Endothelial cell of umbilical vein (primary cell): ENCODE measurements at regions not wholly inside any gene's neighbourhood (a gene's known extent, or its start where the extent isn't known, plus 50 kb on each side); places are given as distances from the start of the nearest gene placed in this dataset.

Experiments
- BruUV-seq: library from RNA; stranded (reverse); fragments of 400-500 nt; replicated peaks from 2 replicates; lab custom pipeline; 2021; lab: Mats Ljungman, UMichigan
- CTCF ChIA-PET: fragments of 300-600, 350-600 bp; sonication (Branson Sonifier 250); formaldehyde crosslinking; loops from one replicate; lab custom pipeline; 2021; ENCODE audit warnings: antibody characterized with exemption, inconsistent platforms; lab: Charles Lee
- POLR2A ChIA-PET: fragments of 300-600, 350-600 bp; sonication (Branson Sonifier 250); formaldehyde crosslinking; loops from one replicate; lab custom pipeline; 2021; ENCODE audit warnings: antibody characterized with exemption, inconsistent platforms; lab: Charles Lee
- DNase-seq: peaks from one replicate; pipeline ENCODE4 v3.0.0-alpha.2; 2011; ENCODE audit warnings: low read depth, low spot score
- FAIRE-seq: peaks from 2 replicates; lab custom pipeline; 2011; peaks lifted over from hg19 to GRCh38; lab: Jason Lieb, UNC
- H2AFZ ChIP-seq: 2 replicates; pipeline ENCODE4 v1.6.0; 2012; ENCODE audit warnings: low read depth, low read length, control low read depth, inconsistent platforms
- H3K27ac ChIP-seq: 2 replicates; pipeline ENCODE4 v1.5.1; 2011; ENCODE audit warnings: low read depth, mild to moderate bottlenecking, control low read depth, low read length, moderate library complexity; ENCODE audit not compliant: insufficient read depth
- H3K27me3 ChIP-seq, 2 experiments: 2 replicates each; pipeline versions ENCODE4 v1.6.0 to v1.6.1; 2011; ENCODE audit warnings: low read length in 2 of 2, mixed read lengths in 1 of 2; ENCODE audit not compliant: control insufficient read depth in 2 of 2, insufficient read depth in 2 of 2
- H3K36me3 ChIP-seq, 2 experiments: 2 replicates in 1 of 2; 3 replicates in 1 of 2; pipeline ENCODE4 v1.5.1; 2011; ENCODE audit warnings: low read length in 2 of 2, mild to moderate bottlenecking in 1 of 2, moderate library complexity in 1 of 2; ENCODE audit not compliant: control insufficient read depth in 2 of 2, insufficient read depth in 2 of 2; ENCODE audit errors: extremely low read depth in 1 of 2
- H3K4me1 ChIP-seq: 3 replicates; pipeline ENCODE4 v1.5.1; 2011; ENCODE audit warnings: mild to moderate bottlenecking, low read length; ENCODE audit not compliant: control insufficient read depth, insufficient read depth; ENCODE audit errors: extremely low read depth
- H3K4me2 ChIP-seq: 2 replicates; pipeline ENCODE4 v1.6.1; 2011; ENCODE audit warnings: low read length, control low read depth, mixed read lengths; ENCODE audit not compliant: insufficient read depth
- H3K4me3 ChIP-seq, 3 experiments: fragments of 200-600 bp in 1 of 3; sonication (generic), shearing (Covaris generic) in 1 of 3; replicated peaks in 1 of 3; 2 replicates each; pipeline ENCODE4 v1.5.1; 2011 to 2016; ENCODE audit warnings: control low read depth in 3 of 3, low read length in 3 of 3, mild to moderate bottlenecking in 2 of 3, inconsistent platforms in 1 of 3, low read depth in 1 of 3, moderate library complexity in 1 of 3; ENCODE audit not compliant: insufficient read depth in 1 of 3
- H3K79me2 ChIP-seq: 2 replicates; pipeline ENCODE4 v1.6.0; 2012; ENCODE audit warnings: low read length, inconsistent platforms; ENCODE audit not compliant: control insufficient read depth, insufficient read depth
- H3K9ac ChIP-seq: replicated peaks from 2 replicates; pipeline ENCODE3; 2011; ENCODE audit warnings: low read length, control low read depth; ENCODE audit not compliant: insufficient read depth; ENCODE audit errors: extremely low read depth
- H3K9me1 ChIP-seq: replicated peaks from 3 replicates; pipeline ENCODE4 v1.6.0; 2011; ENCODE audit warnings: mild to moderate bottlenecking, low read length; ENCODE audit not compliant: control insufficient read depth, insufficient read depth; ENCODE audit errors: extremely low read depth
- H3K9me3 ChIP-seq: replicated peaks from 2 replicates; pipeline ENCODE4 v1.5.1; 2012; ENCODE audit warnings: low read length, inconsistent platforms; ENCODE audit not compliant: control insufficient read depth, insufficient read depth
- H4K20me1 ChIP-seq: replicated peaks from 2 replicates; pipeline ENCODE3; 2011; ENCODE audit warnings: mild to moderate bottlenecking, low read length; ENCODE audit not compliant: control insufficient read depth, insufficient read depth; ENCODE audit errors: extremely low read depth
- GATA2 ChIP-seq: IDR thresholded peaks from 2 replicates; pipeline ENCODE4 v1.7.0; 2011; ENCODE audit warnings: low read depth, mild to moderate bottlenecking, moderate library complexity, mixed read lengths, low read length; ENCODE audit not compliant: insufficient read length, insufficient read depth
- JUN ChIP-seq: IDR thresholded peaks from 2 replicates; pipeline ENCODE4 v1.6.1; 2011; ENCODE audit warnings: borderline replicate concordance, low read depth; ENCODE audit not compliant: insufficient read length, insufficient read depth
- POLR2A ChIP-seq: IDR thresholded peaks from 2 replicates; pipeline ENCODE4 v1.6.1; 2012; ENCODE audit warnings: low read depth, mild to moderate bottlenecking, control low read depth, low read length
- POLR2AphosphoS5 ChIP-seq: IDR thresholded peaks from 2 replicates; pipeline ENCODE4 v1.6.1; 2012; ENCODE audit warnings: low read depth, mild to moderate bottlenecking, control low read depth, low read length, moderate library complexity; ENCODE audit not compliant: insufficient read depth
- dilution Hi-C: fragments of 300-500 bp; cut with MboI; formaldehyde crosslinking; loops from one replicate; pipeline ENCODE4 v1.15.0; 2019; ENCODE audit warnings: low sequenced_read_pairs; ENCODE audit not compliant: extremely low pct_ligation_motif_present
- intact Hi-C: fragments of 100-400 bp; cut with micrococcal nuclease; formaldehyde crosslinking; loops from one replicate; pipeline ENCODE4 v1.10.0; 2022
- TF ChIP-seq, protein P1 (sequence below), 2 donors: IDR thresholded peaks; 1 replicate in 1 of 2; 2 replicates in 1 of 2; pipeline ENCODE4 v1.5.1; 2011; ENCODE audit warnings: low read length in 2 of 2, mild to moderate bottlenecking in 2 of 2, moderate library complexity in 2 of 2, control low read depth in 1 of 2, inconsistent platforms in 1 of 2, low read depth in 1 of 2; ENCODE audit not compliant: insufficient read depth in 1 of 2; ENCODE audit errors: extremely low read depth in 1 of 2
- TF ChIP-seq, protein P2 (sequence below): IDR thresholded peaks from 2 replicates; pipeline ENCODE4 v1.6.1; 2011; ENCODE audit not compliant: insufficient read depth, insufficient read length

GRCh38 chr7:22639396-22639795 lies 87.6 kb upstream of the IL6 start:
- Histone ChIP-seq H3K9ac (no peak overlapping the region), H3K4me3 (no peak overlapping the region), H3K36me3 (no peaks in the 10 kb centered on the region), H3K4me1 (peaks cover 5% of the 10 kb centered on the region), H3K9me1 (no peaks in the 10 kb centered on the region), H3K27ac (no peak overlapping the region), H3K4me2 (no peak overlapping the region), H2AFZ (no peak overlapping the region), H3K79me2 (no peaks in the 10 kb centered on the region), H4K20me1 (no peaks in the 10 kb centered on the region), H3K9me3 (peaks cover 2% of the 10 kb centered on the region), H3K27me3 (no peaks in the 10 kb centered on the region)
- DNase-seq (no peak), FAIRE-seq (no peak)
- ChIA-PET CTCF (interaction anchor here (0.8 to 0.9 kb wide), 2 partner anchors 13 to 33 kb away, joined by 3 to 4 read pairs; no protein-coding TSS in a partner anchor), POLR2A (interaction anchor here (1.1 kb wide), 1 partner anchor 24 kb away, joined by 4 read pairs; no protein-coding TSS in a partner anchor)
- intact Hi-C loops, result no loop called here
- BruUV-seq, result no TSS peak
- dilution Hi-C loops, result no loop called here
- TF ChIP-seq, protein P1, sequence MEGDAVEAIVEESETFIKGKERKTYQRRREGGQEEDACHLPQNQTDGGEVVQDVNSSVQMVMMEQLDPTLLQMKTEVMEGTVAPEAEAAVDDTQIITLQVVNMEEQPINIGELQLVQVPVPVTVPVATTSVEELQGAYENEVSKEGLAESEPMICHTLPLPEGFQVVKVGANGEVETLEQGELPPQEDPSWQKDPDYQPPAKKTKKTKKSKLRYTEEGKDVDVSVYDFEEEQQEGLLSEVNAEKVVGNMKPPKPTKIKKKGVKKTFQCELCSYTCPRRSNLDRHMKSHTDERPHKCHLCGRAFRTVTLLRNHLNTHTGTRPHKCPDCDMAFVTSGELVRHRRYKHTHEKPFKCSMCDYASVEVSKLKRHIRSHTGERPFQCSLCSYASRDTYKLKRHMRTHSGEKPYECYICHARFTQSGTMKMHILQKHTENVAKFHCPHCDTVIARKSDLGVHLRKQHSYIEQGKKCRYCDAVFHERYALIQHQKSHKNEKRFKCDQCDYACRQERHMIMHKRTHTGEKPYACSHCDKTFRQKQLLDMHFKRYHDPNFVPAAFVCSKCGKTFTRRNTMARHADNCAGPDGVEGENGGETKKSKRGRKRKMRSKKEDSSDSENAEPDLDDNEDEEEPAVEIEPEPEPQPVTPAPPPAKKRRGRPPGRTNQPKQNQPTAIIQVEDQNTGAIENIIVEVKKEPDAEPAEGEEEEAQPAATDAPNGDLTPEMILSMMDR (IDR thresholded peaks at IDR 0.05; ENCODE audit: extremely low read depth in 1 of 2, insufficient read depth in 1 of 2, low read depth in 1 of 2, low read length in 2 of 2), result no peak
- TF ChIP-seq JUN (no peak), GATA2 (no peak), POLR2AphosphoS5 (no peak), POLR2A (no peak)
- TF ChIP-seq, protein P2, sequence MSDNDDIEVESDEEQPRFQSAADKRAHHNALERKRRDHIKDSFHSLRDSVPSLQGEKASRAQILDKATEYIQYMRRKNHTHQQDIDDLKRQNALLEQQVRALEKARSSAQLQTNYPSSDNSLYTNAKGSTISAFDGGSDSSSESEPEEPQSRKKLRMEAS, result no peak
